Stimulated activated CD4-positive, alpha-beta T cell treated with anti-CD3 and anti-CD28 coated beads, TNF-alpha, amount 100 ng/mL, for 4 hours (primary cell): ENCODE measurements at regions not wholly inside any gene's neighbourhood (a gene's known extent, or its start where the extent isn't known, plus 50 kb on each side); places are given as distances from the start of the nearest gene placed in this dataset.

ENCODE experiments used
- DNase-seq, 3 experiments: peaks; one replicate each; pipeline ENCODE4 v3.0.0-alpha.2; 2020; ENCODE audit warnings: low read depth in 3 of 3

DNA sequence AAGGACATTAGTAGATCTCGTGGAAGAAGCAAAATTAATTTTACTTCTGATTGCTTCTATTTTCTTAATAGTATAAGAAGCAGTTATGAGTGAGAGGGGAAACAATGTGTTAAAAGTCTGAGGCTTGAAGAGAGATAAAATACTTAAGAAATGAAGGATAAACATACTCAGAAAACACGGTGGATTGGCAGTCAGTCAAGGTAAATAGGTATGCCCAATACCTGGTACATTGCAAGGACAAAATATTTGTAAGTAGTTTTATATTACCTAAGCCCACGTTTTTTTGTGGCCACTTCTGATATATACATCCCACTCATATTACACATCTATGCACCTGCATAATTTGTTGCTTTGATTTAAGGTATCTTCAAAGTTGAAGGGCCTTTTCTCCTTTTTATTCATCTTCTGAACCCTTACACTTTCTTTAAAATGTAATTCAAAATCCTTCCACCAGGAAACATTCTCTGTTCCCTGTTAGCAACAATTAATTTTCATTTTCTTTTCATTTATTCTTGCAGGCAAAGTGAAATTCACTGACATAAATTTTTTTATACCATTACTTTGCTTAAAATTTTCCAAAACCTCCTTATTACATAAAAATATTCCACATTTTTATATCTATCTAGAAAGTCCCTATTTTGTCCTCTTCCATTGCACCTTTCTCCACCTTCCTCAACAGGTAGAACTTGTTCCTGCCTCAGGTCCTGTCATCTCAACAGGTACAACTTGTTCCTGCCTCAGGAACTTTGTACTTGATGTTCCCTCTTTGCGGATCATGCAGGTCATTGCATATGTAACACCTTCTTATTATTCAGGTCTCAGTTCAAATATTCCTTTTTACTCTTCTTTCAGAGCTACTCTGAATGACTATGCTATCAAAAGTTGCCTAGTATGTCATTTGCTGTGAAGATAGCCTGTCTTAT lies 755.7 kb upstream of the ALCAM start:
- DNase-seq = no peak

DNA sequence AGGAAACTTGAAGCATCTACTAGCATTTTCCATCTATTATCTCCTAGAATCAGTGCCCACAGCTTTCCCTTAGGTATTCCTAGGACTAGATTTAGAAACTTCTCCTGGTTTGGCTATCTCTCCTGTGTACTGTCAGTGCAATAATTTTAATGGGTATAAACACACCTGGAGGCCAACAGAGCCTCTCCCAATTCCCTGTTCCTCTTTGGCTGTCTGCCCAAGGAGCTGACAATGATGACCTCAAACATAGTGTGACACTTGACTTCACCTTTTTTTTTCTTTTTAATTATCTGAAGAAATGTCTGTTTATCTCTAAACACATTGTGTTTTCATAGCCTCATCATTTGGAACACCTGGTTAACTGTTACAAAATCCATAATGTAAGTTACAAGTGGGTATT lies 754.5 kb upstream of the ALCAM start:
- no peak for DNase-seq

DNA sequence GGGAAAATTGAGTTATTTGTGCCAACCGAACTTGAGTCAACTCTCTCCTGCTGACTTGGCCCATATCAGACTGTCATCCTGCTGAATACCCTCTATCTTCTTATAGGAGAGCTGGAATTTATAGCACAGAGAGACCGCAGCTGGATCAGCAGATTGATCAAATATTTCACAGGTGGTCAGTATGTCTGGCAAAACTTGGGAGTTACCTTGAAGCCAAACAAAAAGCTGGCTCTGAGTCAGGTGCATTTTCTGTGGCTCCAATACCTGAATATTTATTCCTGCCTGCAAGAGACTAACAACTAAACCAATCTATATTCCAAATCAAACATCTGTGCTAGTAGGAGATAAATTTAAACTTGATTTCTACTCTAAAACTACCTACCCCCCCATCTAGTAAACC lies 752.1 kb upstream of the ALCAM start:
- DNase-seq = no peak

DNA sequence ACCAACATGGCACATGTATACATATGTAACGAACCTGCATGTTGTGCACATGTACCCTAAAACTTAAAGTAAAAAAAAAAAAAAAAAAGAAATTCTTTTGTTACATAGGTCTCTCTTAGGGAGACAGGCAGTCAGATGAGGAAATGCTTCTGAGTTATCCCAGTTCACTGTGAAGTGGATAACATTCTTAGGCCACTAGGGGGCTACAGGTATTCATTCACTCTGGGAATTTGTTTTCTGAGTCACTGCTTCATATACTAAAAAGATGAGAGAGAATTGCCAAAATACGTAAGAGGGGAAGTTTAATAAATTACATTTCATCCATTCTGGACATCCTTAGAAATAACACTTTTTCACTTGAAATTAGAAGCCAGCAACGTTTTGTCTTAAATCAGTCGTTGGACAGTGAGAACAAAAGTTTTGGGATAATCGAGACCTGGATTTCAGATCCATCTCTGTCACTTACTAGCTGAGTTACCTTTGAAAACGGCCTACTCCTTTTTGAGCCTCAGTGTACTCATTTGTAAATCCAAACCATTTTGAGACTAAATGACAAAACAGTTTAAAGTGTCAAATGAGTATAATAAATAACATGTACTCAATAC lies 738.4 kb upstream of the ALCAM start:
- DNase-seq = no peak

DNA sequence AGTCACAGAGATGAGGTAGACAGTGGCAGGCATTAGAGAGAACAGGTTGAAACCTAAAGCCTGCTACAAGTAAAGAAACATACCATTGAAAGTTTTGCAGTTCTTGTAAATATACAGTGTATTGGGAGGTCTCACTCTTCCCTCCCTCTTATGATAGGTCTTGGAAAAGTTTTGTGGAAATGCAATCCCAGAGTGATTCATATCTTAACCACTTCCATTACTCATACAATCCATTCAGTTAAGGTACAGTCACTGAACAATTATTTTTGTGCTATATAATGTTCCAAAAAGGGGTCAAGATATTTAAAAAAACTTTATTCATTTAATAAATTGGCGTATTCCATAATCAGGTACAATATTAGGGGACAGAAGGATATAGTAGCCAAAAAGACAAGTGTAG lies 737.7 kb upstream of the ALCAM start:
- no peak for DNase-seq

DNA sequence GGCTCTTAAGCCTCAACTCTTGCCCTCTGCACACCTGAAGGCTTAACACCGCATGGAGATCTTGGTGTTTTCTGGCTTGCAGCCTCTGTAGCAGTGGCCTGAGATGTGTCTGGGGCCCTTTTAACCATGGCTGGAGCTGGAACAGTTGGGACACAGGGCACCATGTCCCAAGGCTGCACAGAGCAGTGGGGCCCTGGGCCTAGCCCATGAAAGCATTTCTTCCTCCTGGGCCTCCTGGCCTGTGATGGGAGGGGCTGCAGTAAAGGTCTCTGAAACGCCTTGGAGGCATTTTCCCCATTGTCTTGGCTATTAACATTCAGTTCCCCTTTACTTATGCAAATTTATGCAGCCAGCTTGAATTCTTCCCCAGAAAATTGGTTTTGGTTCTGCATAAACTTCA lies 735.5 kb upstream of the ALCAM start:
- DNase-seq = no peak

DNA sequence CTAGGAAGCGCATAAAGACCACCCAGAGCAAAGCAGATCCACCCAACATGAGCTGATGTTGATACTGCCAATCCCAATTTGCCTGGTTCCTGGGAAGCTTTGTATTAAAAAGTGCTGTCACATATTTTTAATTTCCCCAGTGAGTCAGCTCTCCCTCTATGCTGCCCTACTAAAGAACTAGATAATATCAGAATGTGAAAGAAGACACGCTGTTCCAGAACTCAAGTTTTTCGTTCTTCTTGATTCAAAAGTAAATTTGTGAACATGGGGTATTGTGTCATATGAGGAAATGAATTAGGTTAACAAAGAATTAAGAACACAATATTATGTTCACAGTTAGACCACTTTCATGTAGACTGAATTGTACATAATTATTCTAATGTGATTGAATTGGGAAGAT lies 734.2 kb upstream of the ALCAM start:
- DNase-seq = no peak

DNA sequence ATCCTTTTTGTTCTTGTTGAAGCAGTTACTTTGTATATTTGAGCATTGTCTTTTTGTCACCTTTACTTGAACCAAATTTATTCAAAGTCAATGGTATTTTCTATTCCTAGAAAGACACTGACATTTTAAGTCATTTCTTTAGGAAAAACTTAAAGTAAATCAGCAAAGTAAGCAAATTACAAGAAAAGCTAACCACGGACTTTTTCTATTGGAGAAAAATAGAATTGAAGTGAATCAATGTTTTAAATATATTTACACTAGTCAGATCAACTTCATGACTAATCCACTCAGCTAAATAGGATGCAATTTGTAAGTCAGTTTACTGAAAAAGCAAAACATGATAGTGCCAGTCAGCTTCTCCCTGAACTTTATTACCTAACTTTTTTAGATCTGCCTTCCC lies 733.8 kb upstream of the ALCAM start:
- DNase-seq = no peak

DNA sequence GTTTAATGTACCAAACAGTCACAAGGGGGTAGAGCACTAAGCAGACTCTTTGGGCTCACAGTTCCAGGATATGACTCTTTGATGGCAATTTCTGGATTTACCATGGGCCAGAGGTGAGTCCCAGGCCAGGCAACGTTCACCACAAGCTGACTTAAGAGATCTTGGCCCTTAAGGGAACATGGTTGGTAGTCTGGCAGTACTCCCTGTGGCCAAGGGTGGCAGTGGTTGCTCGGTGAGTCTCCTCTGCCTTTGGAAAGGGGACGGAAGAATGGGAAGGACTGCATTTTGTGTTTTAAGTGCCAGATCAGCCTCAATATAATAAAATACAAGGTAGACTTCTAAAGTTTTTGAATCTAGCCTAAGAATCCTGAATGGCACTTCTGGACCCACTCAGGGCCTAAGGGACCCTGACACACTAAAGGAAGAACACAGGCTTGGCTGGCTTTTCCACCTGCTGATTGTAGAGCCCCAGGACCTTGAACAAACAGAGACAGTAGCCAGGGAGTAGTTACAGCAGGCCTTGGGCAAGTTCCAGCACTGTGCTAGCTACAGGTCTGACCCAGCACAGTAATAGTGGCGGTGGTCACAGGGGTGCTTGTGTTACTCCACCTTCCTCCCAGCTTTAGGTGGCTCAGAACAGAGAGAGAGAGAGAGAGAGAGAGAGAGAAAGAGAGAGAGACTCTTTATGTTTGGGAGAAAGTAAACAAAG lies 730.7 kb upstream of the ALCAM start:
- DNase-seq = no peak

DNA sequence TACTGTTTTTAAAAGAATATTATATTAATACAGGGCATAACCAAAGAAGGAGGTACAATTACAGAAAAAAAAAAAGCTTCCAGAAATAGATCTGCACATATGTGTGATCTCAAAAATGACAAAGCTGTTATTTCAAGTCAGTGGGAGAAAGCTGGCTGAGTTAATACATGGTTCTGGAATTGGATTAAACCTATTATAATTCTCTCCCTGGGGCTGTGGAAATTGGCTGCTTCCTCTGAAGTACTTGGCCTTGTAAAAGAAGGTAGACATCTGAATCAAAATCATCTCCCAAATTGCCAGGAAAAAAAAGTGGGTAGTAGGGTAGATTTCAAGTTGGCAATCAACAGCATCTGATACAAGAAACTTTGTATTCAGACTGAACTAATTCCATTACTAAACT lies 723.9 kb upstream of the ALCAM start:
- DNase-seq = no peak

DNA sequence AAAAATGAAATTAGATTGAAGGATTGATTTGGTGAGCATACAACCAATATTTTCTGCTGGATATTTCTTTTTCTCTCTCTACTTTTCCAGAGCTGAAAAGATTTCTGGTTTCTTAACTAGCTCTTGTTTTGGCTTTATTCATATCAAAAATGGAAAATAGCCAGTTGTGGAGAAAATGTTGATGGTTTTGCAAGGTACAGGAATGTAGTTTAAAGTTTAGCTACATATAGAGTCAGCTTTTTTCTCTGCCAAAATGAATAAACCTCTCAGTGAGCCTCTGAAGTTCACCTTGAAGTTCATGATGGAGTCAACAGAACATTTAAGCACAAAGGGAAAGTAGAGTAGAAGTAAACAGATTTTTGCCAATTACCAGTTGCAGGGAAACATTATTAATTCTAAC lies 720.5 kb upstream of the ALCAM start:
- no peak for DNase-seq

DNA sequence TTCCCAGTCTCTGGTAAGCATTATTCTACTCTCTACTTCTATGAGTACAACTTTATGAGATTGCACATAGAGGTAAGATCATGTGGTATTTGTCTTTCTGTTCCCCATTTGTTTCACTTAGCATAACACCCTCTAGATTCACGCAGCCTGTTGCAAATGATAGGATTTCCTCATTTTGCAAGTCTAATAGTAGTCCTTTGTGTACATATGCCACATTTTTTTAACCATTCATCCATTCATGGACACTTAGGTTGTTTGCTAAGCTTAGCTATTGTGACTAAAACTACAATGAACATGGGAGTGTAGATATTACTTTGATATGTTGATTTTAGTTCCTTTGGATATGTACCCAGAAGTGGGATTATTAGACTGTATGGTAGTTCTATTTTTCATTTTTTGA lies 717.9 kb upstream of the ALCAM start:
- DNase-seq = no peak

DNA sequence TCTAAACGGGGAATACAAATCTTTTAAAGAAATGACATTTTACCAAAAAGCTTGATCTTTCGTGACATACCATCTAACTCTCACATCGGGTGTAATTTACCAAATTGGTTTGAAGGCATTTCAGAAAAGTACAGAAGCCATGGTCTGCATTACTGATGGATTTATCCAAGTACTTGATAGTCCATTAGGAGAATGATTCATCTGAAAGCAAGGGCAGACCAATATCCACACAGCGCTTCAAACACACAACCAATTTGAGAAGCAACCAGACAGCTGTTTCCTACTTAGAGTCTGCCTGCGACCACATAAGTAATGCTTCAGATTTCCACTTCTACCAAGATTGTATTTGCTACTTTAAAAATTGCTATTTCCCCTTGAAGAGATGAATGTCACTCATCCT lies 697.6 kb upstream of the ALCAM start:
- no peak for DNase-seq

DNA sequence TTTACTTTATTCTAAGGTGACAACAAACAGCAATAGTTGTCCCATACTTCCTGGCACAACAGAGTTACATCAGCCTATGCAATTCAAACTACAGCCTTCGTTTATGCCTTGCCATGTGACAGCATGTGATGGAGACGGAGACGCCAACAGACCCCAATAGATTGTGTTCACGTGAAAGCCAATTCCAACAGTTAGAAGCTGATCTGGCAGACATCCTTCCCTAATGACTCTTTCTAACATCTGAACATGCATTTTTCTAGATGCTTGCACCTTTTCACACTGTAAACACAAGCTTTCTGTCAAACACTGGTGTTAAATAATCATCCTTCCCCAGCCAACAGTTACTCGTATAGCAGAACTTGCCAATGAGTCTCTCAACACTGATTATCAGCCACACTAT lies 694.4 kb upstream of the ALCAM start:
- DNase-seq = no peak

DNA sequence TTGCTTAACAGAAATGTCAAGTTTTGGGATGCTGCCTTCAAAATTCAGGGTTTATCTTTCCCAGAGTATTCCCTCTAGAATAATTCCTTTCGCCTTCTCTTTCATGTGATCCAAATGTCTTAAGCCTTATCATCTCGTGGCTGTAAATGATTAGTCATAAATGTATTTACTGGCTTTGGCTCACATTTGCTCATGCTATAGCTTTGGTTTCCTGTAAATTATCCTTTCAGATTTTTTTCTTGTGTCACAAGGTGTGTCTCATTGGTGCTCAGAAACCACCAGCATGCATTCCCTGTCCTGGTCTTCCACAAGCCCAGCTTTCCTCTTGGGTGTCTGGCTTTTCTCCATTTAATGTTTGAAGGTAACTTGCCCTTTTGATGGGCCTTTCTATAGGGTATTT lies 692.7 kb upstream of the ALCAM start:
- DNase-seq = no peak

DNA sequence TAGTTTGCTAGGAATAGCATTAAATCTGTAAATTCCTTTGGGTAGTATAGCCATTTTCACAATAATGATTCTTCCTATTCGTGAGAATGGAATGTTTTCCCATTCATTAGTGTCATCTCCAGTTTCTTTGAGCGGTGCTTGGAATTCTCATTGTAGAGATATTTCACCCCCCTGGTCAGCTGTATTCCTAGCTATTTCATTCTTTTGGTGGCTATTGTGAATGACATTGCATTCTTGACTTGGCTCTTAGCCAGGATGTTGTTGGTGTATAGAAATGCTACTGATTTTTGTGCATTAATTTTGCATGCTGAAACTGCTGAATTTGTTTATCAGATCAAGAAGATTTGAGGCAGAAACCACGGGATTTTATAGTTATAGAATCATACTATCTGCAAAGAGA lies 690.5 kb upstream of the ALCAM start:
- DNase-seq = no peak

DNA sequence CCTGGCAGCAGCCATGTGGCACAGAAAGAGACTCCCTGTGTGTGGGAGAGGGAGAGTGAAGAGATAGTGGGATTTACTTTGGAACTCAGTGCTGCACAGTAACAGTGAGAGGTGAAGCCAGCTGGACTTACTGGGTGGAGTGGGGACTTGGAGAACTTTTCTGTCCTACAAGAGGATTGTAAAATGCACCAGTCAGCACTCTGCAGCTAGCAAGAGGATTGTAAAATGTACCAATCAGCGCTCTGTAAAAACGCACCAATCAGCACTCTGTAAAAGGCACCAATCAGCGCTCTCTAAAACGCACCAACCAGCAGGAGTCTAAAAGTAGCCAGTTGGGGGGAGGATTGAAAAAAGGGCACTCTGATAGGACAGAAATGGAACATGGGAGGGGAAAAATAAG lies 688.8 kb upstream of the ALCAM start:
- DNase-seq = no peak

DNA sequence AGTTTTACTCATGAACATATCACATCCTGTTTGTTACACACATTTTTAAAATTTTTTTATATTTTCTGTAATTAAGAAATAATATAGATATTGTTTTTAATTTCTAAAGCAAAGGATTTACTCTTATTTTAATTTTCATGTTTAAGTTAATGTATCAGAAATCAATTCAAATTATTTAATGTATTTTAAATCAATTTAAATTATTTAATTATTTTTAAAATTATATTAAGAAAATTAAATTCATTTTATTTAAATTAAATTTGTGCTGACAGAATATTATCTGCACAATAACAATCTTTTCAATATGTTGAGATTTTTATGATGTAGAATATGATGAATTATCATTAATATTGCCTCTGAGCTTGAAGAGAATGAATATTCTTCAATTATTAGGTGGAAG lies 681.2 kb upstream of the ALCAM start:
- DNase-seq = no peak

DNA sequence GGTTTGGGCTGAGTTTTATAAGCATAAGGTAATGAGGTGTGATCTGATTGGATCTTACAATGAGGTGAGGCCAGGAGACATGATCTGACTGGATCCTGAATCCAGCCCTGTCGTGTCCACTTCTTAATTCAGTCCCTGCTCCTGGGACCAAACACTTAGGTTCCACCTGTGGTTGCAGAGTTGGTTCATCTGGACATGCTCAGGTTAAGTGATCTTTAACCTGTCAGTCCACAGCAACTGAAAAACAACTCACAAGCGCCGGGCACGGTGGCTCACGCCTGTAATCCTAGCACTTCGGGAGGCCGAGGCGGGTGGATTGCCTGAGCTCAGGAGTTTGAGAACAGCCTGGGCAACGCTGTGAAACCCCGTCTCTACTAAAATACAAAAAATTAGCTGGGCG lies 679.3 kb upstream of the ALCAM start:
- DNase-seq = no peak

DNA sequence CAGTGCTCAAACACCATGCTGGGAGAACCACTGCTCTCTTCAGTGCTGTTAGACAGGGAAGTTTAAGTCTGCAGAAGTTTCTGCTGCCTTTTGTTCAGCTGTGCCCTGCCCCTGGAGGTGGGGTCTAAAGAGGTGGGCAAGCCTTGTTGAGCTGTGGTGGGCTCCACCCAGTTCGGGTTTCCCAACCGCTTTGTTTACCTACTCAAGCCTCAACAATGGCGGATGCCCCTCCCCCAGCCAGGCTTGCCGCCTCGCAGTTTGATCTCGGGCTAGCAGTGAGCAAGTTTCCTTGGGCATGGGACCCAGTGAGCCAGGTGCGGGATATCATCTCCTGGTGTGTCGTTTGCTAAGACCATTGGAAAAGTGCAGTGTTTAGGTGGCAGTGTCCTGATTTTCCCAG lies 670.2 kb upstream of the ALCAM start:
- DNase-seq = no peak

DNA sequence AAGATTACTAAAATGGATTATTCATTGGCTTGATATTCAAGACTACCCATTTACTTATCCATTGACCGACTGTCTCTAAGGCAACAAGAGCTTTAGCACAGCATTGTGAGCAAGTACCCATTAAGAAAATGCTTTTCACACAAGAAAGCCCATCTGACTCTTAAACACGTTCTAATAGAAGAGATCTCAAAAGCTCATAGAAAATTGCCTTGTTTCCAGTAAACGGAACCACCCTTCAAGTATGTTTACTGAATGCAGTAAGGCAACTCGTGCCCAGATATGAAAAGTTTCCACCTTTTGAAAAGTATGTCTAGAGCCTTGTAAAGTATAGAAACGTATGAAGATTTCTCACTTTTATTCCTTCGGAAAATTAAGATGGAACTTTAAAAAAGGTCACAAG lies 655.3 kb upstream of the ALCAM start:
- DNase-seq = no peak

DNA sequence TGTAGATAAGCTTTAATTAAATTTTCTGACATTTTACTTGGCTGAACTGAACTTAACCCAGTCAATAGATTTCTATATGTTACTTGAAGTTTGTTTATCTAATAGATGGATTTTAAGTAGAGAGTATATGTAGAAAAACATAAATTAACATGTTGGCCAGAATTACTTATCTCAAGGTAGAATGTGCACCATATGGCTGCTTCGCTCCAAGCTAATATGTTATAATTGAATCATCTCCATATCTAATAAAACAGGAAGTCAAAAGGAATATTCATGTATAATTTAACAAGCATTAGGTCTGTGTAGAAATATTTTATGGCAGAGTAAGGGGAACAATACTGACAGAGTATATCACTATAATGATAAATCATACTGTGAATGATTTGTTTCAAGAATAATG lies 650.7 kb upstream of the ALCAM start:
- no peak for DNase-seq

DNA sequence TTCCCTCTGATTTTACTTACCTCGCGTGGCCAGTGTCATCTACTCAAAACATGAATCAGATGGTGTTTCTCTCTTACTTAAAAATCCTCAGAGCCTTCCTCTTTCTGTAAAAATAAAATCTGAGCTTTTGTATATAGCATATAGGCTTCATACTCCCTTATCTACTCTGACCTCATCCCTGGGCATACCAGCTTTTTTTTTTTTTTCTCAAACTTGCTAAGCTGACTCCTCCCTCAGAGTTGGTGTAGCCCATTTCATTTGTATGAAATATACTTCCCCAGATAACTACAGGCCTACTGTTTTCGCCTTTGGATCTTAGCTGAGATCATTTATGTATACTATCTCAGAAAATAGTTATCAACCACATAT lies 648.9 kb upstream of the ALCAM start:
- DNase-seq = no peak
